ENCODE measurements at regions not wholly inside any gene's neighbourhood (a gene's known extent, or its start where the extent isn't known, plus 50 kb on each side); places are given as distances from the start of the nearest gene placed in this dataset.

DNA sequence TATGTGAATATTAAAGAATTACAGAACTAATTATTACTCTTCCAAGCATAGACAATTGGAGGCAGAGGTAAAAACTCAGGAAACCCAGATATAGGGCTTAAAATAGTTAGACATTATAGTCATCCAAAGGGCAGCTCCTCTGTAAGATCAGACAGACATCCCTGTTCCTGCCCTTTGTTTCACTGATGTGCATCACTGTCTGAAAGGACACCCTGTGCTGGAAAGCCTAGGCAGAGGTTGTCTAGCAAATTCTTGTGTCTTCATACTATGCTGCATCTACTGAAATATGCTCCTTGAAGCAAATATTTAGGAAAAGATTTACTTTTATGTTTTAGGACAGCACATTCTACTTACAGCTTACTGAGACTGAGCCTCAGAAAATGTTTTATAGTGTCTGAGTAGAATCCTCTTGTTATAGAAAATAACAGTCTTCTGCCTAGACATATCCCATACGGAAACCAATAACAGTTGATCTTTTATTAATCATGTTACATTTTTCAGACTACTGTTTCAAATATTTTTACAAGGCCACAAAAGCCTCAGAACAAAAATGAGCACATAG, 977.3 kb upstream of the CDH2 start:
- DNase-seq (ENCODE audit: low spot score in 2 of 2): no peak
- H3K36me3 ChIP-seq: no peaks in the 10 kb centered on the region
- no peak overlapping the region for H3K27ac ChIP-seq
- 46% methylated on average over 1 of the region's 1 CpG for WGBS
- H3K4me1 ChIP-seq: peaks cover 5% of the 10 kb centered on the region
- no peaks in the 10 kb centered on the region for H3K27me3 ChIP-seq
- H3K9me3 ChIP-seq: no peaks in the 10 kb centered on the region
- TF ChIP-seq, protein P1, sequence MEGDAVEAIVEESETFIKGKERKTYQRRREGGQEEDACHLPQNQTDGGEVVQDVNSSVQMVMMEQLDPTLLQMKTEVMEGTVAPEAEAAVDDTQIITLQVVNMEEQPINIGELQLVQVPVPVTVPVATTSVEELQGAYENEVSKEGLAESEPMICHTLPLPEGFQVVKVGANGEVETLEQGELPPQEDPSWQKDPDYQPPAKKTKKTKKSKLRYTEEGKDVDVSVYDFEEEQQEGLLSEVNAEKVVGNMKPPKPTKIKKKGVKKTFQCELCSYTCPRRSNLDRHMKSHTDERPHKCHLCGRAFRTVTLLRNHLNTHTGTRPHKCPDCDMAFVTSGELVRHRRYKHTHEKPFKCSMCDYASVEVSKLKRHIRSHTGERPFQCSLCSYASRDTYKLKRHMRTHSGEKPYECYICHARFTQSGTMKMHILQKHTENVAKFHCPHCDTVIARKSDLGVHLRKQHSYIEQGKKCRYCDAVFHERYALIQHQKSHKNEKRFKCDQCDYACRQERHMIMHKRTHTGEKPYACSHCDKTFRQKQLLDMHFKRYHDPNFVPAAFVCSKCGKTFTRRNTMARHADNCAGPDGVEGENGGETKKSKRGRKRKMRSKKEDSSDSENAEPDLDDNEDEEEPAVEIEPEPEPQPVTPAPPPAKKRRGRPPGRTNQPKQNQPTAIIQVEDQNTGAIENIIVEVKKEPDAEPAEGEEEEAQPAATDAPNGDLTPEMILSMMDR (IDR thresholded peaks at IDR 0.05): no peak
- no peak for TF ChIP-seq POLR2AphosphoS5 (IDR thresholded peaks at IDR 0.05)
- TF ChIP-seq EP300 (IDR thresholded peaks at IDR 0.05): no peak
- TF ChIP-seq POLR2A (IDR thresholded peaks at IDR 0.05): no peak
- no peak overlapping the region for H3K4me3 ChIP-seq

DNA sequence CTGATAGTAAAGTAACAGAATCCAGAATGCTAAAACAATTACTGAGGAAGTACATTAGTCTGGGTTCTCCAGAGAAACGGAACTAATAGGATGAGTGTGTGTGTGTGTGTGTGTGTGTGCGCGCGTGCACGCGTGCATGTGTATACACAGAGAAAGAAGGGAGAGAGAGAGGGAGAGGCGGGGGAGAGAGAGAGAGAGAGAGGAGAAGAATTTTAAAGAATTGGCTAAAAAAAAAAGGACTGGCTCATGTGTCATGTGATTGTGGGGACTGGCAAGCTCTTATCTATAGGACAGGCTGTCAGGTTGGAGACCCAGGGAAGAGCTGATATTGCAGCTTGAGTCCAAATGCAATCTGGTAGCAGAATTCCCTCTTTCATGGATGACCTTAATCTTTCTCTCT, 976.2 kb upstream of the CDH2 start:
- H3K36me3 ChIP-seq: no peaks in the 10 kb centered on the region
- H3K9me3 ChIP-seq: no peaks in the 10 kb centered on the region
- peaks cover 5% of the 10 kb centered on the region for H3K4me1 ChIP-seq
- WGBS: 62% methylated on average over 7 of the region's 7 CpGs
- H3K27ac ChIP-seq: no peak overlapping the region
- TF ChIP-seq POLR2AphosphoS5 (IDR thresholded peaks at IDR 0.05): no peak
- TF ChIP-seq POLR2A (IDR thresholded peaks at IDR 0.05): no peak
- TF ChIP-seq, protein P1 (IDR thresholded peaks at IDR 0.05): no peak
- TF ChIP-seq EP300 (IDR thresholded peaks at IDR 0.05): no peak
- H3K4me3 ChIP-seq: no peak overlapping the region
- DNase-seq (ENCODE audit: low spot score in 2 of 2): no peak
- H3K27me3 ChIP-seq: no peaks in the 10 kb centered on the region

DNA sequence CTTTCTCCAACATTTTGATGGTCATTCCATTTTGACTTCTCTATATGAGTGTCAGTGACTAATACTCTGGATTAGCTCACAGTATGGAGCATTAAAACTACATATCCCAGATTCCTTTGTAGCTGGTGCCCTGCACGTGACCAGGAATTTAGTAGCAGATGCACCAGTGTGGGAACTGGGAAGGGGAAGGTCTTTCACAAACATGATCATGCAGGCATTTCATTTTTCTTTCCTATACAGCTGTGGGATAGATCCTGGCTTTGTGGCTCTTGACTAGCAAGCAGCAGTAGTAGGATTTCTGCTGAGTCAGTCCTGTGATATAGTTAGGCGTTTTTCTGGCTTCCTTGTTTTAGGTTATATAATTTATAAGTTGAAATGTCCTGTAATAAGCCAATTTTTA, 971.0 kb upstream of the CDH2 start:
- DNase-seq (ENCODE audit: low spot score in 2 of 2): no peak
- WGBS: 32% methylated on average over 2 of the region's 2 CpGs

DNA sequence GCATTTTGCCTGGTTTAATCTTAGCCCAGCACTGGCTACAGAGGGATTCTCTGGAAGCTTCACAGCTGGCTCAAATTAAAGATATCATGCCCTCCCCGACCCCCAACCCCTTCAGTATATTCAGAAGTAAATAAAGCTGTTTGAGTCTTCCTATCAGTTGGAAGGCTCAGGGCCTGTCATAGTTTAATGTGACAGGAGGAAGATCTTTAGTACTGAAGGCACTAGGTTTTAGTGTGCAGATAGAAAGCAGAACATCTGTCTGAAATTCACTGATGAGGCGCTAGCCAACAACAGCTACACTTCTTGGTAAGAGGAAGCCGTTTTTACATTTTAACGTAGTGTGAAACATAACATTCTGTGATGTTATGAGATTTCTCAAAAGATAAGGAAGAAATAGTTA, 969.1 kb upstream of the CDH2 start:
- no peaks in the 10 kb centered on the region for H3K9me3 ChIP-seq
- WGBS: 40% methylated on average over 4 of the region's 4 CpGs
- DNase-seq (ENCODE audit: low spot score in 2 of 2): no peak
- TF ChIP-seq EP300 (IDR thresholded peaks at IDR 0.05) (no peak), POLR2AphosphoS5 (IDR thresholded peaks at IDR 0.05) (no peak), POLR2A (IDR thresholded peaks at IDR 0.05) (no peak)
- TF ChIP-seq, protein P1 (IDR thresholded peaks at IDR 0.05): no peak
- H3K4me3 ChIP-seq: no peak overlapping the region
- H3K27ac ChIP-seq: no peak overlapping the region
- no peaks in the 10 kb centered on the region for H3K27me3 ChIP-seq
- no peaks in the 10 kb centered on the region for H3K4me1 ChIP-seq
- H3K36me3 ChIP-seq: no peaks in the 10 kb centered on the region

More for the DNA sequence above, 971.0 kb upstream of the CDH2 start:
- no peak for TF ChIP-seq POLR2A (IDR thresholded peaks at IDR 0.05)
- TF ChIP-seq POLR2AphosphoS5 (IDR thresholded peaks at IDR 0.05): no peak
- no peak for TF ChIP-seq EP300 (IDR thresholded peaks at IDR 0.05)
- TF ChIP-seq, protein P1 (IDR thresholded peaks at IDR 0.05): no peak
- no peaks in the 10 kb centered on the region for H3K9me3 ChIP-seq
- no peaks in the 10 kb centered on the region for H3K36me3 ChIP-seq
- H3K4me1 ChIP-seq: no peaks in the 10 kb centered on the region
- H3K4me3 ChIP-seq: no peak overlapping the region
- H3K27me3 ChIP-seq: no peaks in the 10 kb centered on the region
- H3K27ac ChIP-seq: no peak overlapping the region

DNA sequence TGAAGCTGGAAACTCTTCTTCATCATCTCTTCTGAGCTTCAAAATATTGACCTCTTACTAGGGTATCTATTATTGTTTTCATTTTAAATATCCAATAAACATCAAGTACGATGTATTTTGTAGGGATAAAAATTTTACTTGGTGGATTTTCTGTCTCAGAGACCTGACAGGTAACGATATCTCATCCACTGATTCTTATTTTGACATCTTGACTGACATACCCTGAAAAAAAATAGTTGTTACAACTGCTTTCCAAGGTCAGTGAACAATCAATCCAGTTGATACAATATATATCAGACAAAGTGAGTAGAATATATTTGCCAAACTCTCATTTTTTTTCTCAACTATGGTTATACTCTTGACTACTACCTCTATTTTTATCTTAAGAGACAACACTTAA, 963.7 kb upstream of the CDH2 start:
- H3K4me1 ChIP-seq: no peaks in the 10 kb centered on the region
- WGBS: 95% methylated on average over 2 of the region's 2 CpGs
- H3K36me3 ChIP-seq: no peaks in the 10 kb centered on the region
- no peak overlapping the region for H3K4me3 ChIP-seq
- H3K9me3 ChIP-seq: no peaks in the 10 kb centered on the region
- no peak overlapping the region for H3K27ac ChIP-seq
- no peaks in the 10 kb centered on the region for H3K27me3 ChIP-seq
- TF ChIP-seq, protein P1 (IDR thresholded peaks at IDR 0.05): no peak
- TF ChIP-seq EP300 (IDR thresholded peaks at IDR 0.05): no peak
- no peak for TF ChIP-seq POLR2A (IDR thresholded peaks at IDR 0.05)
- no peak for TF ChIP-seq POLR2AphosphoS5 (IDR thresholded peaks at IDR 0.05)
- no peak for DNase-seq (ENCODE audit: low spot score in 2 of 2)
